HG03175 (cell line): ENCODE measurements at regions not wholly inside any gene's neighbourhood (a gene's known extent, or its start where the extent isn't known, plus 50 kb on each side); places are given as distances from the start of the nearest gene placed in this dataset.

Experiments used
- ATAC-seq: cut with Tn5 transposase; IDR thresholded peaks from one replicate; pipeline ENCODE4 v1.9.1; 2021; ENCODE audit warnings: mild to moderate bottlenecking, moderate library complexity; ENCODE audit not compliant: unreplicated experiment

DNA sequence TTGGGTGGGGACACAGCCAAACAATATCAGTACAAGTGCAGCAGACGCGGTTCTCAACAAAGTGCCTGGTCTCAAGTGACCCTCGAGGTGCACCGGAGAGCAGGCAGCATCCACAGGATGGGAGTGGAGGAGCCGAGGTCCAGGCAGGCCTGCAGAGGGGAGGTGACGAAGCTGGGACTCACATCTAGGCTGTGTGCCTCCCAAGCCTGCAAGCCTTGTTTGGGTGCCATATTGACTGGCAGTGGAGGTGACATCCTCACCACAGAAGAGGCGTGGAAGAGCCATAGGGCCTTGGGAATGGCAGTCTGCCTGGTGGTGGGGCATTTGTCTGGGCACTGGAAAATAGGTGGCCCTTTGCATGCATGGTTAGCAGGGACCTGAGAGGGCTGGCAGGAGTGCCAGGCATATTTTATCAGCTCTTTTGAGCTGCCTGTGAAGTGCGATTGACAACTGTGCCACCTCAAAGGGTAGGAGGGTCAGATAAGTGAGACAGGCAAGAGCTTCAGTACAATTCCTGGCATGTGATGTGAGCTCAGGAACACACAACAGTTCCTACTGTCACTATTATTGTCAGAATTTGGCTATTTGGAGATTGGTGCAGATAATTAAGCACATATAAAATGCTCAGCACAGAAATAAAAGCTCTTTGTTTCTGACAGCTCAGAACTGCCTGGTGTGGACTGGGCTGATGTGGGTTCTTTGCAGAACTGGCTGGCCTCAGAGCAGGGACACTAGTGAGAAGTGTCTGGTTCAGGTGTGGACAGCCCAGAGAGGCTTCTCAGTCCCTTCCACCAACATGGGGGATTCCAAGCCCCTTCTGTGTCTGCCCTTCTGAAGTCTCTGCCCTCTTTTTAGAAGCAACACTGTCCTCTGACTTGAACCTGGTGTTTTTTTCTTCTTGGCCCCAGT is 347.6 kb upstream of the AJAP1 start:
- no peak for ATAC-seq

DNA sequence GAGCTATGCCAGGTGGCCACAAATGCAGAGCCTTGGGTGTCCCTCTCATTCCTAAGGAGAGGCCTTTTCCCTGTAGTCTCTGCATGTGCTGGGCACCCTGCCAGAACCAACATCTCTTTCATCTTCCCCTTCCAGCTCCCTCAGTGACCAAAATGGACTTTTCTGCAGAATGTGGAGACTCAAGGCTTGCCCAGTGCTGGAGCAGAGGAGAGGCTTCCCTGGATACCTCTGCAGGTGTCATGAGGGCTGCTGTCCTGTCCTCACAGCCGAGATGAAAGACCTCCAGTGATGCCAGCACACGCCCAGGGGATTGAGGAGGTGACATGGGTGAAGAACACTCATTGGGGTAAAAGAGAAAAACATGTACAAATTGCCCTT is 347.0 kb upstream of the AJAP1 start:
- ATAC-seq = no peak

GRCh38 chr1:4307911-4308545 is 346.4 kb upstream of the AJAP1 start:
- ATAC-seq = no peak

- no peak for ATAC-seq
Observed at GRCh38 chr1:4308806-4309205, 345.6 kb upstream of the AJAP1 start.

DNA sequence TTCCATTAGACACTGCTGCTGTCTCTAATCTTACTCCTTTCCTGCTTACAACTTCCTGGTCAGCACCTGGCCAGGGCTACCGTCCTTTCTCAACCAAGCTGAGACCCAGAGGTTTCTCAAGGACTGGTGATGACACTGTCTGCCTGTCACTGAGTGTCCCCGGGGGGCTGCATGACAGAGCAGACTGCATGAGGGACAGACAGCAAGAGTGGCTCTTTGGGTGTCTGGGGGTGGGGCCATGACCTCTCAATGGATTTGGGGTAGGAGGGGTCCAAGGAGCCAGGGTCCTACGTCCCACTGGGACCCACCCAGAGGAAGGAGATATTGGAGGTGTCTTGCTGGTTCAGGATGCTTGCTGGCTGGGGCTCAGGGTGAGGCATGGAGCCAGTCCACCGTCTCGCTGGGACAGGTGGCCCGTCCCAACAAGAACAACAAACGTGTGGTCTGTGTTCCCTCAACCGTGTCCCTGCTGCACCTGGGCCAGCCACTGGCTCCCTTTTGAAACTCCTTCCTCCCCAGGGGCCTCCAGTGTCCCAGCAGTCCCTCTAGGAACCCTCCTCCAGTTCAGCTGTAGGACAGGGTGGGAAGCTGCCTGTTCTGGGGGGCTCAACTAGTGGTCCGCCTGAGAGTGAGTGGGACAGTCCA is 344.6 kb upstream of the AJAP1 start:
- no peak for ATAC-seq

GRCh38 chr1:4310396-4310923 is 343.9 kb upstream of the AJAP1 start:
- ATAC-seq = no peak

- no peak for ATAC-seq
Observed at GRCh38 chr1:4312024-4312423, 342.4 kb upstream of the AJAP1 start.

GRCh38 chr1:4315202-4315601 is 339.2 kb upstream of the AJAP1 start:
- no peak for ATAC-seq

GRCh38 chr1:4317207-4317606 is 337.2 kb upstream of the AJAP1 start:
- ATAC-seq = no peak

GRCh38 chr1:4318720-4319119 is 335.7 kb upstream of the AJAP1 start:
- ATAC-seq = no peak

GRCh38 chr1:4319496-4319895 is 334.9 kb upstream of the AJAP1 start:
- ATAC-seq = no peak

DNA sequence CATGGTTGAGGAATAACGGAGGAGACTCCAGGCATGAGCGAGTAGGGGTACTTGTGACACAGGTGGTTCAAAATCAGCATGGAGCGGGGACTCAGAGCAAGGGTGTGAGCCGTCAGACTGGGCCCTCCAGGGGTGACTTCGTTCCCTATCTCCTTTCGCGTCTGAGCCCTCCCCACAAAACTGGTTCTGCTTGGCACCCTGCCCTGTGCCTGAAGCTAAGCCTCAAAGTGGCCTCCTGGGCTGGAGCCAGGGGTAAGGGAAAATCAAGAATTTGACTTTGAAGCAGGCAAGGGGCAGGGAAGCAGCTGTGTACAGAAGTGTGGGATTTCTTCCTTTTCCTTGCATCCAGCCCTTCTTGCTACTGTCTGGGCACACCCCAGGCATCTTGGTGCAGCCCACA is 331.5 kb upstream of the AJAP1 start:
- ATAC-seq = no peak

DNA sequence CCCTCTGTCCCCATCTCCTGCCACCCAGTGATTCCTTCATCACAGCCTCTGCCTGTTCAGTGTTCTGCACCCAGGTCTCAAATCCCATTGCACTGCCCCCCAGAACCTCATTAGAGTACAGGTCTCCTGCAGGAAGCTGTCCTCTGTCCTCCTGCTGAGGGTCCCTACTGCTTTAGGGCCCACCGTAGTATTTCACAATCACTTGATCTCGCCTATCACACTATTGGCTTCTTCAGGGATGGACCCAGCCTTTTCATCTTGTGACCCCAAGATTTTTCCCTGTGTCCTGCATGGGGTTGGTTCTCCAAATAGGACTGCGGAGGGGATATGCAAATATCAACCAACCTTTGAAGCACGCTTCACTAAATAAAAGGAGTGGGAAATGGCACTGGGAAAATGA is 331.1 kb upstream of the AJAP1 start:
- no peak for ATAC-seq

DNA sequence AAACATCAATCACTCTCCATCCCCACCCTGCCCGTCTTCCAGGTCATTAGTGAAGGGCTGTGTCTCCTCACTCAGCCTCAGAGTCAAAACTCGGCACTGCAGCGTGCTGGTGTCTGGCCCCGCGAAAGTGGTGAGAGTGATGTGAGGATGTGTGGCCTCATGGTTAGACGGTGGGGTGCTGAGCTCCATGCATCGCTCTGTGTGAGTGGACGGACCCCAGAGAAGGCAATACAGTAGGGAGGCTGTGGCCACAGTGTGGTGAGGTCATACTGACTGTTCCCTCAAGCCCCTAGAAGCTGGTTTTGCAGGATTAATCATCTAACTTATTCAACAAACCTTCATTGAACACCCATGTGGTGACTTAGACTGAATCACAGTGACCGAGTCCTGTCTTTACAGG is 329.9 kb upstream of the AJAP1 start:
- no peak for ATAC-seq

- ATAC-seq = no peak
Observed at GRCh38 chr1:4327142-4327541, 327.3 kb upstream of the AJAP1 start.

GRCh38 chr1:4328402-4329071 is 325.9 kb upstream of the AJAP1 start:
- ATAC-seq = no peak

- no peak for ATAC-seq
Observed at GRCh38 chr1:4330805-4331766, 323.3 kb upstream of the AJAP1 start.

DNA sequence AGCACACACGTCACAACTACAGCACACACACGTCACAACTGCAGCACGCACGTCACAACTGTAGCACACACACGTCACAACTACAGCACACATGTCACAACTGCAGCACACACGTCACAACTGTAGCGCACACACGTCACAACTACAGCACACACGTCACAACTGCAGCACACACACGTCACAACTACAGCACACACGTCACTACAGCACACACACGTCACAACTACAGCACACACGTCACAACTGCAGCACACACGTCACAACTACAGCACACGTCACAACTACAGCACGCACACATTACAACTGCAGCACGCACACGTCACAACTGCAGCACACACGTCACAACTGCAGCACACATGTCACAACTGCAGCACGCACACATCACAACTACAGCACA is 322.6 kb upstream of the AJAP1 start:
- ATAC-seq = no peak

DNA sequence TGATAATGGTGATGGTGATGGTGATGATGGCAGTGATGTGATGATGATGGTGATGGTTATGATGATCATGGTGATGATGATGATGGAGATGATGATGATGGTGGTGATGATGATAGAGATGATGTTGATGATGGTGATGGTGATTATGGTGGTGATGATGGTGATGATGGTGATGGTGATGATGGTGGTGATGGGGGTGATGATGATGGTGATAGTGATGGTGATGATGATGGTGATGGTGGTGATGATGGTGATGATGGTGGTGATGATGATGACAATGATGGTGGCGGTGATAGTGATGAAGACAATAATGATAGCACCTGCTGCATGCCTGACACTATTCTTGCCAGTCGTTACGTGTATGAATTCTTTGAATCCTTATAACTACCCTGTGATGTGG is 317.9 kb upstream of the AJAP1 start:
- ATAC-seq = no peak

DNA sequence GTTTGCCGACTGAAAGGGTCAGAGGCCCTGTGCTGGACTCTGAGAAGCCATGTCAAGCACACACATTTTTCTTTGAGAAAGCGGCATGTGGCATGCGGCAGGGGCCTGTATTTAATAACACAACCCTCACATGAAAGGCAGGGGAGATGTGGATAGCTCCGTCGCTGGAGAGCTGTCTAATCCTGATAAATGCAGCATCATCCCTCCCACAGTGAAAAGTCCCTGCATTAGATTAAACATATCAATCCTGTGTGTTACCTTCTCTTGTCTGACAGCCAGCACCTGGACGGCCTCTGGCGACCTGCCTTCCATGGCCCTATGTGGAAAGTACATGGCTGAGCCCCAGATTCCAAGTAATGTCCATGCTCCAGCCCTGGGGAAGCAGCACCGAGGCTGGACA is 313.0 kb upstream of the AJAP1 start:
- no peak for ATAC-seq
